H1 (cell line): ENCODE measurements at regions not wholly inside any gene's neighbourhood (a gene's known extent, or its start where the extent isn't known, plus 50 kb on each side); places are given as distances from the start of the nearest gene placed in this dataset.

Experiments
- CTCF ChIA-PET: fragments of 300-600 bp; sonication (Branson Sonifier 250); formaldehyde crosslinking; loops from one replicate; lab custom pipeline; 2021; ENCODE audit not compliant: partially characterized antibody; lab: Charles Lee
- POLR2A ChIA-PET: fragments of 300-600 bp; sonication (Branson Sonifier 250); formaldehyde crosslinking; loops from one replicate; lab custom pipeline; 2021; ENCODE audit warnings: inconsistent platforms; ENCODE audit not compliant: partially characterized antibody; lab: Charles Lee
- DNase-seq, 2 experiments: peaks; one replicate each; pipeline versions ENCODE4 v3.0.0 to v3.0.0-alpha.2; 2010 to 2022; ENCODE audit warnings: low spot score in 2 of 2, low read depth in 1 of 2, mixed read lengths in 1 of 2
- FAIRE-seq: peaks from 2 replicates; lab custom pipeline; 2011; peaks lifted over from hg19 to GRCh38; lab: Jason Lieb, UNC
- H2AFZ ChIP-seq: 2 replicates; pipeline ENCODE4 v1.8.1; 2012; ENCODE audit warnings: low read length, inconsistent platforms
- H2AK5ac ChIP-seq: 2 replicates; pipeline ENCODE4 v1.6.1; 2013; ENCODE audit warnings: low read depth, low read length
- H2BK120ac ChIP-seq: replicated peaks from 2 replicates; pipeline ENCODE3; 2013; ENCODE audit warnings: low read depth, low read length, inconsistent platforms
- H2BK12ac ChIP-seq: 2 replicates; pipeline ENCODE4 v1.6.1; 2013; ENCODE audit warnings: low read depth, low read length
- H2BK15ac ChIP-seq: 2 replicates; pipeline ENCODE4 v1.6.1; 2013; ENCODE audit warnings: low read length
- H2BK20ac ChIP-seq: 2 replicates; pipeline ENCODE4 v1.6.1; 2013; ENCODE audit warnings: low read length
- H2BK5ac ChIP-seq: 2 replicates; pipeline ENCODE4 v1.6.1; 2013; ENCODE audit warnings: low read depth, low read length
- H3K14ac ChIP-seq: 2 replicates; pipeline ENCODE4 v1.6.1; 2013; ENCODE audit warnings: inconsistent platforms; ENCODE audit not compliant: insufficient read length
- H3K18ac ChIP-seq: 2 replicates; pipeline ENCODE4 v1.6.1; 2013; ENCODE audit warnings: low read length; ENCODE audit errors: extremely low read depth
- H3K23ac ChIP-seq: 2 replicates; pipeline ENCODE4 v1.6.1; 2013; ENCODE audit warnings: inconsistent platforms; ENCODE audit not compliant: insufficient read length
- H3K23me2 ChIP-seq: 2 replicates; pipeline ENCODE4 v1.6.1; 2013; ENCODE audit warnings: low read depth, low read length
- H3K27ac ChIP-seq: 2 replicates; pipeline ENCODE4 v1.6.1; 2011; ENCODE audit warnings: low read depth, low read length, inconsistent platforms
- H3K27me3 ChIP-seq, 4 experiments: replicated peaks in 1 of 4; 1 replicate in 1 of 4; 2 replicates in 3 of 4; pipeline versions ENCODE4 v1.6.1 to v1.8.1; 2011 to 2013; ENCODE audit warnings: low read length in 3 of 4, mild to moderate bottlenecking in 3 of 4, inconsistent platforms in 2 of 4, mixed read lengths in 2 of 4, moderate library complexity in 1 of 4; ENCODE audit not compliant: control insufficient read depth in 3 of 4, insufficient read depth in 3 of 4; ENCODE audit errors: extremely low read depth in 1 of 4
- H3K36me3 ChIP-seq, 4 experiments: 2 replicates each; pipeline versions ENCODE4 v1.6.1 to v1.8.1; 2011 to 2013; ENCODE audit warnings: mild to moderate bottlenecking in 4 of 4, low read length in 3 of 4, moderate library complexity in 2 of 4, control low read depth in 1 of 4, inconsistent platforms in 1 of 4; ENCODE audit not compliant: insufficient read depth in 4 of 4, control insufficient read depth in 2 of 4
- H3K4ac ChIP-seq: replicated peaks from 2 replicates; pipeline ENCODE3; 2013; ENCODE audit warnings: low read length, low read depth, mixed read lengths, inconsistent platforms; ENCODE audit not compliant: insufficient read length
- H3K4me1 ChIP-seq, 4 experiments: replicated peaks in 1 of 4; 1 replicate in 1 of 4; 2 replicates in 3 of 4; pipeline versions ENCODE4 v1.6.1 to v1.8.1; 2011 to 2013; ENCODE audit warnings: low read length in 3 of 4, inconsistent platforms in 2 of 4, mixed read lengths in 1 of 4; ENCODE audit not compliant: insufficient read depth in 4 of 4, control insufficient read depth in 3 of 4
- H3K4me2 ChIP-seq, 2 experiments: 2 replicates each; pipeline versions ENCODE4 v1.6.1 to v1.8.1; 2011 to 2013; ENCODE audit warnings: low read depth in 2 of 2, low read length in 2 of 2, control low read depth in 1 of 2, inconsistent platforms in 1 of 2, mild to moderate bottlenecking in 1 of 2; ENCODE audit not compliant: insufficient read depth in 1 of 2
- H3K4me3 ChIP-seq, 4 experiments: fragments of 200-600, 300-600 bp in 1 of 4; sonication (generic), shearing (Covaris generic), sonication (Bioruptor Twin) in 1 of 4; 2 replicates each; pipeline versions ENCODE4 v1.5.1 to v1.8.1; 2011 to 2016; ENCODE audit warnings: low read length in 4 of 4, low read depth in 3 of 4, control low read depth in 2 of 4, inconsistent platforms in 2 of 4, mild to moderate bottlenecking in 2 of 4, mixed read lengths in 1 of 4, moderate library complexity in 1 of 4; ENCODE audit not compliant: insufficient read depth in 2 of 4; ENCODE audit errors: extremely low read depth in 1 of 4
- H3K56ac ChIP-seq: replicated peaks from 2 replicates; pipeline ENCODE3; 2013; ENCODE audit warnings: low read depth, mild to moderate bottlenecking, mixed read lengths, low read length, inconsistent platforms; ENCODE audit not compliant: insufficient read length
- H3K79me1 ChIP-seq: 2 replicates; pipeline ENCODE4 v1.6.1; 2013; ENCODE audit warnings: low read depth, low read length, control low read depth
- H3K79me2 ChIP-seq, 2 experiments: 2 replicates each; pipeline versions ENCODE4 v1.6.1 to v1.8.1; 2012 to 2013; ENCODE audit warnings: low read length in 2 of 2, mild to moderate bottlenecking in 2 of 2, inconsistent platforms in 1 of 2; ENCODE audit not compliant: insufficient read depth in 2 of 2, control insufficient read depth in 1 of 2
- H3K9ac ChIP-seq, 4 experiments: replicated peaks in 1 of 4; 1 replicate in 1 of 4; 2 replicates in 3 of 4; pipeline versions ENCODE4 v1.6.1 to v1.8.1; 2011 to 2013; ENCODE audit warnings: low read depth in 3 of 4, low read length in 3 of 4, control low read depth in 2 of 4, mild to moderate bottlenecking in 2 of 4, moderate library complexity in 2 of 4, inconsistent platforms in 1 of 4; ENCODE audit errors: extremely low read depth in 1 of 4
- H3K9me3 ChIP-seq, 2 experiments: 2 replicates each; pipeline versions ENCODE4 v1.6.1 to v1.8.1; 2012 to 2013; ENCODE audit warnings: mild to moderate bottlenecking in 2 of 2, moderate library complexity in 2 of 2, control low read depth in 1 of 2, inconsistent platforms in 1 of 2, low read depth in 1 of 2, low read length in 1 of 2, mixed read lengths in 1 of 2; ENCODE audit not compliant: insufficient read depth in 2 of 2
- H4K20me1 ChIP-seq, 2 experiments: replicated peaks in 1 of 2; 2 replicates each; pipeline versions ENCODE3 to v1.8.1; 2011 to 2013; ENCODE audit warnings: inconsistent platforms in 2 of 2, low read length in 2 of 2, mild to moderate bottlenecking in 1 of 2; ENCODE audit not compliant: insufficient read depth in 2 of 2, control insufficient read depth in 1 of 2
- H4K5ac ChIP-seq: 2 replicates; pipeline ENCODE4 v1.6.1; 2013; ENCODE audit warnings: low read length, low read depth, mixed read lengths, inconsistent platforms; ENCODE audit not compliant: insufficient read length
- H4K8ac ChIP-seq: 2 replicates; pipeline ENCODE4 v1.8.0; 2013; ENCODE audit warnings: mild to moderate bottlenecking, moderate library complexity, low read length, inconsistent platforms; ENCODE audit not compliant: insufficient read depth; ENCODE audit errors: extremely low read depth
- H4K91ac ChIP-seq: replicated peaks from 2 replicates; pipeline ENCODE3; 2013; ENCODE audit warnings: low read length, mixed read lengths, inconsistent platforms; ENCODE audit not compliant: insufficient read length
- CTCF ChIP-seq, 3 experiments: IDR thresholded peaks; 1 replicate in 2 of 3; 2 replicates in 1 of 3; pipeline versions ENCODE4 v1.5.1 to v1.6.1; 2011; ENCODE audit warnings: low read length in 3 of 3, mild to moderate bottlenecking in 3 of 3, inconsistent platforms in 2 of 3, low read depth in 1 of 3, moderate library complexity in 1 of 3; ENCODE audit not compliant: insufficient read depth in 1 of 3; ENCODE audit errors: control extremely low read depth in 1 of 3
- GTF2F1 ChIP-seq: IDR thresholded peaks from 2 replicates; pipeline ENCODE4 v1.6.1; 2012; ENCODE audit warnings: low read depth, low read length, improper control_type of control experiment, borderline replicate concordance
- WGBS, 2 experiments: shearing (Covaris generic) in 1 of 2; methylation state at CpG; one replicate each; pipeline versions ENCODE4 v1.1.6 to v1.1.7; 2013 to 2015; ENCODE audit warnings: low lambda C conversion rate in 2 of 2, mixed read lengths in 2 of 2, inconsistent platforms in 1 of 2, low coverage in 1 of 2, missing lambda C conversion rate in 1 of 2; ENCODE audit not compliant: insufficient replicate concordance in 2 of 2, insufficient coverage in 1 of 2, insufficient read length in 1 of 2; ENCODE audit errors: extremely low coverage in 1 of 2, missing lambda C conversion rate in 1 of 2; 5-methylcytosine and 5-hydroxymethylcytosine counted together

- H3K56ac ChIP-seq, result no peak overlapping the region
- H3K9ac ChIP-seq, result no peak overlapping the region
- H3K4me1 ChIP-seq, result 0 out of 7 replicates have a peak, but pooled peaks cover 0 to 3% (median 0%) of the 10 kb centered on the region in 4 experiments
- H2AFZ ChIP-seq, result no peak overlapping the region
- H2BK15ac ChIP-seq, result no peak overlapping the region
- no peak overlapping the region for H3K23ac ChIP-seq
- no peak for TF ChIP-seq GTF2F1
- 0 out of 4 replicates have a peak, but pooled peaks of 1 of the 3 experiments have one; percentile 3 for TF ChIP-seq CTCF (IDR thresholded peaks at IDR 0.05; ENCODE audit: control extremely low read depth in 1 of 3, insufficient read depth in 1 of 3, low read depth in 1 of 3, low read length in 3 of 3)
- H3K18ac ChIP-seq, result no peak overlapping the region
- no peak overlapping the region; the same call in 1 of the 2 replicates for H4K8ac ChIP-seq
- H3K23me2 ChIP-seq, result no peaks in the 10 kb centered on the region
- H2AK5ac ChIP-seq, result no peak overlapping the region
- no peak overlapping the region for H2BK120ac ChIP-seq
- WGBS, 2 experiments, result 89% methylated on average over 28 of the region's 28 CpGs; no CpG with 5 or more reads in 1 of the 2 experiments
- H4K91ac ChIP-seq, result no peak overlapping the region
- FAIRE-seq, result no peak
- H3K14ac ChIP-seq, result no peak overlapping the region
- H3K9me3 ChIP-seq, result no peaks in the 10 kb centered on the region
- H3K79me1 ChIP-seq, result no peaks in the 10 kb centered on the region
- ChIA-PET POLR2A (no interaction called here), CTCF (interaction anchor here (0.6 to 9.3 kb wide), 11 partner anchors 8 to 258 kb away, joined by 3 to 95 read pairs (median 4); no protein-coding TSS in a partner anchor)
- H2BK20ac ChIP-seq, result no peak overlapping the region
- no peak for DNase-seq
- H4K20me1 ChIP-seq, result peaks cover 0 to 1% of the 10 kb centered on the region in 2 experiments
- no peaks in the 10 kb centered on the region for H3K27me3 ChIP-seq
- no peak overlapping the region for H2BK12ac ChIP-seq
- H3K27ac ChIP-seq, result no peak overlapping the region
- H4K5ac ChIP-seq, result no peak overlapping the region
- no peaks in the 10 kb centered on the region for H3K36me3 ChIP-seq
- H3K4me3 ChIP-seq, result no peak overlapping the region
- H3K4ac ChIP-seq, result no peak overlapping the region
- no peak overlapping the region for H2BK5ac ChIP-seq
- H3K79me2 ChIP-seq, result no peaks in the 10 kb centered on the region
- no peak overlapping the region for H3K4me2 ChIP-seq
Observed at GRCh38 chr2:10242998-10243925, 59.4 kb upstream of the HPCAL1 start.
